K562 (cell line): ENCODE measurements at regions not wholly inside any gene's neighbourhood (a gene's known extent, or its start where the extent isn't known, plus 50 kb on each side); places are given as distances from the start of the nearest gene placed in this dataset.
A peak's percentile ranks its signal among the peaks of the same experiment; 100 is the strongest.

Experiments used
- ATAC-seq: fragments of 200-7000 bp; cut with Tn5 transposase; 3 replicates; pipeline ENCODE4 v1.9.1; 2020; ENCODE audit warnings: moderate library complexity
- BruUV-seq: library from RNA; stranded (reverse); fragments of 400-500 nt; replicated peaks from 2 replicates; lab custom pipeline; 2021; lab: Mats Ljungman, UMichigan
- CTCF ChIA-PET: fragments of 300-600 bp; formaldehyde crosslinking; extraction: SDS; loops from one replicate; lab custom pipeline; 2021; ENCODE audit warnings: low intra/inter-chr PET ratio; lab: Yijun Ruan, JAX
- POLR2A ChIA-PET: fragments of 300-600, 350-650 bp; sonication (Branson Sonifier 250); formaldehyde crosslinking; extraction: SDS; loops from one replicate; lab custom pipeline; 2021; ENCODE audit warnings: antibody characterized with exemption, inconsistent platforms; lab: Yijun Ruan, JAX
- DNase-seq, 4 experiments: peaks; one replicate each; pipeline versions ENCODE4 v3.0.0 to v3.0.0-alpha.2; 2011 to 2018; ENCODE audit warnings: low spot score in 3 of 4, mixed read lengths in 3 of 4; ENCODE audit errors: extremely low read depth in 1 of 4
- FAIRE-seq: peaks from 2 replicates; lab custom pipeline; 2011; peaks lifted over from hg19 to GRCh38; lab: Jason Lieb, UNC
- H2AFZ ChIP-seq: 2 replicates; pipeline ENCODE4 v1.6.0; 2011; ENCODE audit warnings: low read depth, low read length, control low read depth, inconsistent platforms
- H3K27ac ChIP-seq: fragments of 200-600 bp; 3 replicates; pipeline ENCODE4 v1.8.0; 2011; ENCODE audit warnings: low read depth, mild to moderate bottlenecking, control low read depth, inconsistent platforms, low read length, moderate library complexity, mixed read lengths; ENCODE audit errors: extremely low read depth
- H3K27me3 ChIP-seq, 2 experiments: fragments of 300-600 bp in 1 of 2; 2 replicates in 1 of 2; 3 replicates in 1 of 2; pipeline versions ENCODE4 v1.6.0 to v1.8.0; 2011; ENCODE audit warnings: inconsistent platforms in 2 of 2, low read length in 2 of 2, mild to moderate bottlenecking in 1 of 2, mixed read lengths in 1 of 2, moderate library complexity in 1 of 2; ENCODE audit not compliant: control insufficient read depth in 2 of 2, insufficient read depth in 2 of 2
- H3K36me3 ChIP-seq: fragments of 300-600 bp; 3 replicates; pipeline ENCODE4 v1.8.0; 2011; ENCODE audit warnings: mild to moderate bottlenecking, low read length, inconsistent platforms; ENCODE audit not compliant: control insufficient read depth, insufficient read depth
- H3K4me1 ChIP-seq, 2 experiments: fragments of 200-600 bp in 1 of 2; replicated peaks in 1 of 2; 2 replicates in 1 of 2; 3 replicates in 1 of 2; pipeline versions ENCODE4 v1.5.1 to v1.8.0; 2011; ENCODE audit warnings: inconsistent platforms in 2 of 2, low read length in 2 of 2, mild to moderate bottlenecking in 1 of 2, mixed read lengths in 1 of 2, moderate library complexity in 1 of 2; ENCODE audit not compliant: control insufficient read depth in 2 of 2, insufficient read depth in 2 of 2
- H3K4me2 ChIP-seq: 2 replicates; pipeline ENCODE4 v1.6.1; 2011; ENCODE audit warnings: low read length, control low read depth, inconsistent platforms, mixed read lengths; ENCODE audit not compliant: insufficient read depth
- H3K4me3 ChIP-seq: fragments of 200-600 bp; sonication (generic), shearing (Covaris generic); 2 replicates; pipeline ENCODE4 v1.5.1; 2016; ENCODE audit warnings: control low read depth, inconsistent platforms
- H3K79me2 ChIP-seq: fragments of 200-600 bp; 3 replicates; pipeline ENCODE4 v1.8.0; 2011; ENCODE audit warnings: low read length, inconsistent platforms; ENCODE audit not compliant: control insufficient read depth, insufficient read depth
- H3K9ac ChIP-seq, 2 experiments: 2 replicates each; pipeline versions ENCODE4 v1.6.0 to v1.6.1; 2011; ENCODE audit warnings: low read depth in 2 of 2, low read length in 2 of 2, control low read depth in 1 of 2, inconsistent platforms in 1 of 2, mild to moderate bottlenecking in 1 of 2, mixed read lengths in 1 of 2; ENCODE audit not compliant: insufficient read depth in 1 of 2
- H3K9me1 ChIP-seq: one replicate; pipeline ENCODE4 v1.6.0; 2011; ENCODE audit warnings: inconsistent platforms, mild to moderate bottlenecking, low read length, moderate library complexity; ENCODE audit not compliant: control insufficient read depth, insufficient read depth
- H3K9me3 ChIP-seq: replicated peaks from 2 replicates; pipeline ENCODE4 v1.5.1; 2011; ENCODE audit warnings: low read depth, low read length, inconsistent platforms; ENCODE audit not compliant: control insufficient read depth, insufficient read depth
- H4K20me1 ChIP-seq: replicated peaks from 2 replicates; pipeline ENCODE4 v1.6.1; 2011; ENCODE audit warnings: low read length, inconsistent platforms, mixed read lengths; ENCODE audit not compliant: control insufficient read depth, insufficient read depth
- CREB1 ChIP-seq, 2 experiments: sonication (generic) in 1 of 2; formaldehyde crosslinking in 1 of 2; IDR thresholded peaks; 2 replicates each; pipeline versions ENCODE4 v1.6.1 to v1.8.0; 2012 to 2022; ENCODE audit warnings: inconsistent platforms in 1 of 2, mild to moderate bottlenecking in 1 of 2, missing genetic modification reagents in 1 of 2, moderate library complexity in 1 of 2
- CTCF ChIP-seq, 3 experiments: IDR thresholded peaks in 2 of 3; conservative IDR thresholded peaks in 1 of 3; 2 replicates each; pipeline ENCODE4 v1.5.1; 2011 to 2012; ENCODE audit warnings: low read length in 3 of 3, mild to moderate bottlenecking in 3 of 3, control low read depth in 2 of 3, improper control_type of control experiment in 1 of 3, inconsistent platforms in 1 of 3, low read depth in 1 of 3, mixed read lengths in 1 of 3, moderate library complexity in 1 of 3; ENCODE audit not compliant: insufficient read depth in 2 of 3
- GTF2A2 ChIP-seq: IDR thresholded peaks from 2 replicates; pipeline ENCODE4 v1.6.1; 2016; ENCODE audit warnings: mild to moderate bottlenecking, missing genetic modification characterization, missing compliant biosample characterization
- MTA3 ChIP-seq: fragments of 450-650 bp; formaldehyde crosslinking; IDR thresholded peaks from 2 replicates; pipeline ENCODE4 v1.6.1; 2017; ENCODE audit warnings: mild to moderate bottlenecking, borderline replicate concordance
- NR2F6 ChIP-seq: fragments of 450-650 bp; formaldehyde crosslinking; IDR thresholded peaks from 2 replicates; pipeline ENCODE4 v1.4.0; 2020; ENCODE audit warnings: mild to moderate bottlenecking
- WGBS: fragments of 100-300 bp; shearing (Covaris generic); methylation state at CpG from one replicate; pipeline ENCODE4 v1.1.6; 2016; ENCODE audit warnings: low coverage, mixed read lengths; ENCODE audit not compliant: insufficient coverage; ENCODE audit errors: missing lambda C conversion rate; 5-methylcytosine and 5-hydroxymethylcytosine counted together
- in situ Hi-C: fragments of 300-500 bp; cut with MboI; formaldehyde crosslinking; loops from 4 replicates; pipeline ENCODE4 v1.15.0; 2018; ENCODE audit warnings: inconsistent platforms, mixed read lengths
- intact Hi-C: fragments of 100-400 bp; cut with micrococcal nuclease; formaldehyde crosslinking; loops from 2 replicates; pipeline ENCODE4 v1.14.2; 2022

GRCh38 chr2:60296219-60296955, 257.1 kb downstream of the BCL11A start (continued):
- TF ChIP-seq GTF2A2 (tag): no peak
- no peak for TF ChIP-seq CREB1 (IDR thresholded peaks at IDR 0.05)
- TF ChIP-seq CREB1 (CRISPR knock-in tag; IDR thresholded peaks at IDR 0.05): no peak
- TF ChIP-seq NR2F6 (CRISPR knock-in tag): no peak
- TF ChIP-seq, all 486 proteins: peak for 0

GRCh38 chr2:60295636-60295962, 257.9 kb downstream of the BCL11A start:
- H3K4me3 ChIP-seq: no peak overlapping the region
- no peak overlapping the region for H3K4me2 ChIP-seq
- peaks cover 0 to 7% of the 10 kb centered on the region in 2 experiments; a peak in 1 of 5 replicates for H3K4me1 ChIP-seq
- FAIRE-seq: no peak
- H2AFZ ChIP-seq: no peak overlapping the region
- BruUV-seq: no TSS peak
- H3K27me3 ChIP-seq: peaks cover 0 to 8% of the 10 kb centered on the region in 2 experiments; a peak in 1 of 5 replicates
- H3K79me2 ChIP-seq: no peaks in the 10 kb centered on the region
- ChIA-PET POLR2A (no interaction called here), CTCF (no interaction called here)
- in situ Hi-C loops: no loop called here
- WGBS: 0% methylated on average over 9 of the region's 9 CpGs
- intact Hi-C loops: no loop called here
- no peaks in the 10 kb centered on the region for H3K9me3 ChIP-seq
- TF ChIP-seq CTCF (IDR thresholded peaks at IDR 0.05 in 2 of 3, conservative IDR thresholded peaks at IDR 0.05 in 1 of 3; ENCODE audit: insufficient read depth in 2 of 3, low read depth in 1 of 3, low read length in 3 of 3): peak; percentile 1 to 28 (median 13); a peak in 1 of 6 replicates
- no peak for TF ChIP-seq MTA3
- ATAC-seq: peak; percentile 39; the same call in 2 of the 3 replicates
- H3K9ac ChIP-seq: no peak overlapping the region
- H3K36me3 ChIP-seq: no peaks in the 10 kb centered on the region
- no peak overlapping the region for H3K27ac ChIP-seq
- H4K20me1 ChIP-seq: no peaks in the 10 kb centered on the region
- no peaks in the 10 kb centered on the region for H3K9me1 ChIP-seq
- peak in 1 of 4 experiments; percentile 8 for DNase-seq
